ACC112 (cell line): ENCODE measurements at regions not wholly inside any gene's neighbourhood (a gene's known extent, or its start where the extent isn't known, plus 50 kb on each side); places are given as distances from the start of the nearest gene placed in this dataset.

Source experiments
- H2AFZ ChIP-seq: fragments of 200-600 bp; sonication (generic); one replicate; pipeline ENCODE4 v1.6.0; 2017; ENCODE audit warnings: antibody characterized with exemption, low read length; ENCODE audit not compliant: unreplicated experiment
- H3K27ac ChIP-seq: fragments of 200-600 bp; sonication (generic); 2 replicates; pipeline ENCODE4 v1.5.1; 2014; ENCODE audit warnings: low read depth, mild to moderate bottlenecking, antibody characterized with exemption, low read length, moderate library complexity
- H3K27me3 ChIP-seq: fragments of 200-600 bp; sonication (generic); 2 replicates; pipeline ENCODE4 v1.6.1; 2014; ENCODE audit warnings: mild to moderate bottlenecking, antibody characterized with exemption, low read length, moderate library complexity, mixed read lengths; ENCODE audit not compliant: insufficient read depth
- H3K36me3 ChIP-seq: fragments of 200-600 bp; sonication (generic); 2 replicates; pipeline ENCODE4 v1.6.1; 2016; ENCODE audit warnings: mild to moderate bottlenecking, antibody characterized with exemption, low read length, moderate library complexity, mixed read lengths; ENCODE audit not compliant: insufficient read depth
- H3K4me1 ChIP-seq: fragments of 200-600 bp; sonication (generic); one replicate; pipeline ENCODE4 v1.6.1; 2016; ENCODE audit warnings: low read length, mixed read lengths; ENCODE audit not compliant: insufficient read depth, unreplicated experiment, control insufficient read depth
- H3K4me3 ChIP-seq: fragments of 200-600 bp; sonication (generic); 2 replicates; pipeline ENCODE4 v1.5.1; 2014; ENCODE audit warnings: mild to moderate bottlenecking, low read depth, low read length
- H3K79me2 ChIP-seq: fragments of 200-600 bp; sonication (generic); one replicate; pipeline ENCODE4 v1.6.0; 2016; ENCODE audit warnings: low read length; ENCODE audit not compliant: control insufficient read depth, unreplicated experiment, insufficient read depth

GRCh38 chr14:38125481-38126037 lies 82.1 kb upstream of the SSTR1 start:
- Histone ChIP-seq H3K79me2 (no peaks in the 10 kb centered on the region), H3K27me3 (no peaks in the 10 kb centered on the region), H3K4me3 (no peak overlapping the region), H3K4me1 (no peaks in the 10 kb centered on the region), H3K36me3 (no peaks in the 10 kb centered on the region), H2AFZ (no peak overlapping the region), H3K27ac (no peak overlapping the region)

GRCh38 chr14:38127356-38127755 lies 80.3 kb upstream of the SSTR1 start:
- no peaks in the 10 kb centered on the region for H3K36me3 ChIP-seq
- H3K27ac ChIP-seq = no peak overlapping the region
- no peaks in the 10 kb centered on the region for H3K4me1 ChIP-seq
- H2AFZ ChIP-seq = no peak overlapping the region
- no peaks in the 10 kb centered on the region for H3K79me2 ChIP-seq
- H3K27me3 ChIP-seq = no peaks in the 10 kb centered on the region
- H3K4me3 ChIP-seq = no peak overlapping the region

GRCh38 chr14:38127784-38128183 lies 79.9 kb upstream of the SSTR1 start:
- Histone ChIP-seq H3K27ac (no peak overlapping the region), H3K27me3 (no peaks in the 10 kb centered on the region), H3K4me3 (no peak overlapping the region), H2AFZ (no peak overlapping the region), H3K36me3 (no peaks in the 10 kb centered on the region), H3K79me2 (no peaks in the 10 kb centered on the region), H3K4me1 (no peaks in the 10 kb centered on the region)

GRCh38 chr14:38128640-38129039 lies 79.1 kb upstream of the SSTR1 start:
- Histone ChIP-seq H3K27me3 (no peaks in the 10 kb centered on the region), H3K4me1 (no peaks in the 10 kb centered on the region), H2AFZ (no peak overlapping the region), H3K36me3 (no peaks in the 10 kb centered on the region), H3K27ac (no peak overlapping the region), H3K79me2 (no peaks in the 10 kb centered on the region), H3K4me3 (no peak overlapping the region)

GRCh38 chr14:38129192-38129591 lies 78.5 kb upstream of the SSTR1 start:
- no peaks in the 10 kb centered on the region for H3K4me1 ChIP-seq
- no peak overlapping the region for H2AFZ ChIP-seq
- H3K4me3 ChIP-seq = no peak overlapping the region
- H3K79me2 ChIP-seq = no peaks in the 10 kb centered on the region
- H3K36me3 ChIP-seq = no peaks in the 10 kb centered on the region
- no peaks in the 10 kb centered on the region for H3K27me3 ChIP-seq
- no peak overlapping the region for H3K27ac ChIP-seq

GRCh38 chr14:38129705-38130104 lies 78.0 kb upstream of the SSTR1 start:
- Histone ChIP-seq H3K36me3 (no peaks in the 10 kb centered on the region), H3K4me1 (no peaks in the 10 kb centered on the region), H3K27ac (no peak overlapping the region), H3K27me3 (no peaks in the 10 kb centered on the region), H2AFZ (no peak overlapping the region), H3K79me2 (no peaks in the 10 kb centered on the region), H3K4me3 (no peak overlapping the region)

DNA sequence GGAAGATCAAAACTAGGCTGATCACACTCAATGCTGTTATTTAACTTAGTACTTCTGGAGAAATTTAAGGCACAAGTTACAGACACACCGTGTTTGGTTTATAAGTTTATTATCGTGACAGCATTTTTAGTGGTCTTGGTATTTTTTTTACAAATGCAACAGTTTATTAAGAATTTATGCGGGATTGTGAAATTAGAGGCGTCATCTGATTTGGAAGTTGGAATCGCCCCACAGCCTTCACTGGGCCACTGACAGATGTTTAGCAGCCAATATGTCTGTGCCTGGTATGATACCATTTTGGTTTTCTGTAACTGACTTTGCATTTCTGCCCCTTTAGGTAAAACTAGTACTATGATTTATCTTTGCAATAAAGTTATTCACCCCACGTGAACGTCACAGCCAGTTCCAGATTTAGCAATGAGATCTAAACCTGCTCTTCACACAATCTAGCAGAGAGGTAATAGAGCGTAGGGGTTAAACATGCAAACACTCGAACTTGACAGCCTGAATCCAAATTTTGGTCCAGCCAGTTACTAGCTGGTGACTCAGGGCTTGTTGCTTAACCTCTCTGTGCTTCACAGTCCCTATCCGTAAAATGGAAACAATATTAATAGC lies 73.2 kb upstream of the SSTR1 start:
- H3K79me2 ChIP-seq = no peaks in the 10 kb centered on the region
- no peak overlapping the region for H2AFZ ChIP-seq
- no peak overlapping the region for H3K27ac ChIP-seq
- H3K27me3 ChIP-seq = no peaks in the 10 kb centered on the region
- H3K36me3 ChIP-seq = no peaks in the 10 kb centered on the region
- no peak overlapping the region for H3K4me3 ChIP-seq
- H3K4me1 ChIP-seq = no peaks in the 10 kb centered on the region

DNA sequence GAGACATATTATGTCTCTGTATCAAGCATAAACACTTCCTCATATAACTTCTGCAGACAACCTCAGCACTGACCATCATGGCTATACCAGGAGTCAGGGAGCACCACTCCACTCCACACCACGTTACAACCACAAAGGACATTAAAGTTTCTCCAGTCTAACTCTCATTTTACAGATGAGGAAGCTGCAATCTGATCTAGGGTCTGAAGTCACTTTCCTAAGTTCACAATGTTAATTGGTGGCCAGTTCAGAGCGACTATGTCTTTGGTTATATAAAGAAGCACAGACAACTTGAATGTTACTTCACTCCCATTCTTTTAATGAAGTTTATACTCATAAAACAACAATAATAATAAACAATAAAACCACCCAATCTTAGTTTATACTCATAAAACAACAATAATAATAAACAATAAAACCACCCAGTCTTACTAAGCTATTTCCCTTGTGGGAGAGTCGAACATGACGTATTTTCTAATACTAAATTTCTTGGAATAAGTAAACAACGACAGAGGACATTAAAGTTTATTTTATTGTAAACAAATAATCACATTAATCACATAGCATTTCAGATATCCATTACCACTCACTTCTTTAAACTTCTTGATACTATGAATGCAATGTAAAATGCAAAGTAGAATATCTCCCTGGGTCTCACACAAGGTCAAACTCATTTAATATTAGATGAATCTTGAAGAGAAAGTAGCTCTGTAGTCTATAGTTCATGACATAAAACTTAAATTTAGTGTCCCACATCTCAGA lies 72.4 kb upstream of the SSTR1 start:
- no peak overlapping the region for H3K27ac ChIP-seq

GRCh38 chr14:38137005-38137404 lies 70.7 kb upstream of the SSTR1 start:
- H3K27me3 ChIP-seq = no peaks in the 10 kb centered on the region
- no peak overlapping the region for H2AFZ ChIP-seq
- H3K27ac ChIP-seq = peak overlapping the region; percentile 10; the same call in 1 of the 2 replicates
- no peaks in the 10 kb centered on the region for H3K79me2 ChIP-seq
- H3K4me1 ChIP-seq = no peaks in the 10 kb centered on the region
- no peak overlapping the region for H3K4me3 ChIP-seq
- H3K36me3 ChIP-seq = no peaks in the 10 kb centered on the region

More for the DNA sequence above, 72.4 kb upstream of the SSTR1 start:
- H2AFZ ChIP-seq = no peak overlapping the region
- no peaks in the 10 kb centered on the region for H3K4me1 ChIP-seq
- H3K27me3 ChIP-seq = no peaks in the 10 kb centered on the region
- no peaks in the 10 kb centered on the region for H3K36me3 ChIP-seq
- no peak overlapping the region for H3K4me3 ChIP-seq
- H3K79me2 ChIP-seq = no peaks in the 10 kb centered on the region

GRCh38 chr14:38138473-38139138 lies 69.1 kb upstream of the SSTR1 start:
- H3K27me3 ChIP-seq = no peaks in the 10 kb centered on the region
- H3K4me1 ChIP-seq = peaks cover 10% of the 10 kb centered on the region
- H3K4me3 ChIP-seq = no peak overlapping the region
- no peaks in the 10 kb centered on the region for H3K36me3 ChIP-seq
- no peak overlapping the region for H3K27ac ChIP-seq
- H2AFZ ChIP-seq = no peak overlapping the region
- H3K79me2 ChIP-seq = no peaks in the 10 kb centered on the region
